ENCODE measurements at regions not wholly inside any gene's neighbourhood (a gene's known extent, or its start where the extent isn't known, plus 50 kb on each side); places are given as distances from the start of the nearest gene placed in this dataset.

DNA sequence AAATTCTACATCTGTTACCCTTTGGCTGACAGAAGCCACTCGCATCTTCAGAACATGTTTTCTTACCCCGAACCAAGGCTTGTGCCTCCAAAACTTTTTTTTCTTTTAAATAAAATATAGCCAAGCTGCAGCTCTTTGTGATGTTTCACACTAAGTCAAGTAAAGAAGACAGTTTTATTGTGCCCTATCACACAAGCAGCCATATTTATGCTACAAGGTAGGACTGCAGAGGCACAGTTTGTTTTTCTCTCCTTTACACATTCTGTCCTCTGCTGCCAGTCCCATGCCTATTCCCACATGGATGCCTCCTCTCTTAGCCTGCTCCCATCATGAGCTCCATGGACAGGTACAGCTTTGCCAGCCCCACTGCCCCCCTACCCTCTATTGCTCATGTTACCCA, 219.6 kb upstream of the THUMPD2 start:
- SMC1A ChIA-PET (ENCODE audit: uncharacterized antibody, unreplicated experiment), result no interaction called here
- H3K27me3 ChIP-seq (replicated peaks in 1 of 2; ENCODE audit: control insufficient read depth in 2 of 2, insufficient read depth in 2 of 2, low read length in 1 of 2), result no peaks in the 10 kb centered on the region
- H3K4me2 ChIP-seq (ENCODE audit: control insufficient read depth, insufficient read depth), result no peak overlapping the region
- no peaks in the 10 kb centered on the region for H3K4me1 ChIP-seq (ENCODE audit: control insufficient read depth, insufficient read depth, low read length)
- H3K36me3 ChIP-seq (ENCODE audit: control insufficient read depth in 2 of 2, insufficient read depth in 2 of 2, low read length in 1 of 2), result no peaks in the 10 kb centered on the region
- intact Hi-C loops (cut with micrococcal nuclease; ENCODE audit: unreplicated experiment), result no loop called here
- in situ Hi-C loops (cut with MboI), result no loop called here
- no peak overlapping the region for H3K27ac ChIP-seq (ENCODE audit: control insufficient read depth, insufficient read depth)
- no peaks in the 10 kb centered on the region for H4K20me1 ChIP-seq (ENCODE audit: control insufficient read depth, insufficient read depth)
- POLR2A ChIA-PET, result no interaction called here
- DNase-seq (ENCODE audit: low read depth, low spot score) (no peak), ATAC-seq (no peak), FAIRE-seq (no peak)
- no peaks in the 10 kb centered on the region for H3K9me3 ChIP-seq (replicated peaks; ENCODE audit: control insufficient read depth, insufficient read depth, low read length)
- H3K4me3 ChIP-seq, result no peak overlapping the region
- CTCF ChIA-PET, result no interaction called here
- H3K79me2 ChIP-seq (ENCODE audit: control insufficient read depth, insufficient read depth, low read length), result no peaks in the 10 kb centered on the region
- no peak overlapping the region for H3K9ac ChIP-seq (ENCODE audit: control insufficient read depth, insufficient read depth, low read length)
- RAD21 ChIA-PET (ENCODE audit: unreplicated experiment), result no interaction called here
- TF ChIP-seq ZNF217 (IDR thresholded peaks at IDR 0.05) (no peak), MTA2 (IDR thresholded peaks at IDR 0.05; ENCODE audit: low read depth) (no peak), RELA (IDR thresholded peaks at IDR 0.05; ENCODE audit: borderline replicate concordance, partially characterized antibody) (no peak), MYC (IDR thresholded peaks at IDR 0.05; ENCODE audit: insufficient read depth, insufficient read length, insufficient replicate concordance, low read length, severe bottlenecking) (no peak), ZNF274 (IDR thresholded peaks at IDR 0.05; ENCODE audit: insufficient read depth, insufficient read length) (no peak), FOS (IDR thresholded peaks at IDR 0.05; ENCODE audit: borderline replicate concordance, extremely low read depth, insufficient read length) (no peak), RAD21 (IDR thresholded peaks at IDR 0.05; ENCODE audit: insufficient read depth, low read depth, low read length) (no peak), ZNF622 (IDR thresholded peaks at IDR 0.05) (no peak), HDGF (IDR thresholded peaks at IDR 0.05) (no peak), MEF2A (IDR thresholded peaks at IDR 0.05; ENCODE audit: insufficient read depth, low read depth, low read length) (no peak), ATF7 (IDR thresholded peaks at IDR 0.05; ENCODE audit: low read depth) (no peak), DPF2 (IDR thresholded peaks at IDR 0.05) (no peak)
- TF ChIP-seq, protein P1, sequence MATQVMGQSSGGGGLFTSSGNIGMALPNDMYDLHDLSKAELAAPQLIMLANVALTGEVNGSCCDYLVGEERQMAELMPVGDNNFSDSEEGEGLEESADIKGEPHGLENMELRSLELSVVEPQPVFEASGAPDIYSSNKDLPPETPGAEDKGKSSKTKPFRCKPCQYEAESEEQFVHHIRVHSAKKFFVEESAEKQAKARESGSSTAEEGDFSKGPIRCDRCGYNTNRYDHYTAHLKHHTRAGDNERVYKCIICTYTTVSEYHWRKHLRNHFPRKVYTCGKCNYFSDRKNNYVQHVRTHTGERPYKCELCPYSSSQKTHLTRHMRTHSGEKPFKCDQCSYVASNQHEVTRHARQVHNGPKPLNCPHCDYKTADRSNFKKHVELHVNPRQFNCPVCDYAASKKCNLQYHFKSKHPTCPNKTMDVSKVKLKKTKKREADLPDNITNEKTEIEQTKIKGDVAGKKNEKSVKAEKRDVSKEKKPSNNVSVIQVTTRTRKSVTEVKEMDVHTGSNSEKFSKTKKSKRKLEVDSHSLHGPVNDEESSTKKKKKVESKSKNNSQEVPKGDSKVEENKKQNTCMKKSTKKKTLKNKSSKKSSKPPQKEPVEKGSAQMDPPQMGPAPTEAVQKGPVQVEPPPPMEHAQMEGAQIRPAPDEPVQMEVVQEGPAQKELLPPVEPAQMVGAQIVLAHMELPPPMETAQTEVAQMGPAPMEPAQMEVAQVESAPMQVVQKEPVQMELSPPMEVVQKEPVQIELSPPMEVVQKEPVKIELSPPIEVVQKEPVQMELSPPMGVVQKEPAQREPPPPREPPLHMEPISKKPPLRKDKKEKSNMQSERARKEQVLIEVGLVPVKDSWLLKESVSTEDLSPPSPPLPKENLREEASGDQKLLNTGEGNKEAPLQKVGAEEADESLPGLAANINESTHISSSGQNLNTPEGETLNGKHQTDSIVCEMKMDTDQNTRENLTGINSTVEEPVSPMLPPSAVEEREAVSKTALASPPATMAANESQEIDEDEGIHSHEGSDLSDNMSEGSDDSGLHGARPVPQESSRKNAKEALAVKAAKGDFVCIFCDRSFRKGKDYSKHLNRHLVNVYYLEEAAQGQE (IDR thresholded peaks at IDR 0.05; ENCODE audit: low read depth, low read length), result no peak
- TF ChIP-seq, protein P2, sequence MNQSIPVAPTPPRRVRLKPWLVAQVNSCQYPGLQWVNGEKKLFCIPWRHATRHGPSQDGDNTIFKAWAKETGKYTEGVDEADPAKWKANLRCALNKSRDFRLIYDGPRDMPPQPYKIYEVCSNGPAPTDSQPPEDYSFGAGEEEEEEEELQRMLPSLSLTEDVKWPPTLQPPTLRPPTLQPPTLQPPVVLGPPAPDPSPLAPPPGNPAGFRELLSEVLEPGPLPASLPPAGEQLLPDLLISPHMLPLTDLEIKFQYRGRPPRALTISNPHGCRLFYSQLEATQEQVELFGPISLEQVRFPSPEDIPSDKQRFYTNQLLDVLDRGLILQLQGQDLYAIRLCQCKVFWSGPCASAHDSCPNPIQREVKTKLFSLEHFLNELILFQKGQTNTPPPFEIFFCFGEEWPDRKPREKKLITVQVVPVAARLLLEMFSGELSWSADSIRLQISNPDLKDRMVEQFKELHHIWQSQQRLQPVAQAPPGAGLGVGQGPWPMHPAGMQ (IDR thresholded peaks at IDR 0.05; ENCODE audit: borderline replicate concordance), result no peak
- TF ChIP-seq, protein P3, sequence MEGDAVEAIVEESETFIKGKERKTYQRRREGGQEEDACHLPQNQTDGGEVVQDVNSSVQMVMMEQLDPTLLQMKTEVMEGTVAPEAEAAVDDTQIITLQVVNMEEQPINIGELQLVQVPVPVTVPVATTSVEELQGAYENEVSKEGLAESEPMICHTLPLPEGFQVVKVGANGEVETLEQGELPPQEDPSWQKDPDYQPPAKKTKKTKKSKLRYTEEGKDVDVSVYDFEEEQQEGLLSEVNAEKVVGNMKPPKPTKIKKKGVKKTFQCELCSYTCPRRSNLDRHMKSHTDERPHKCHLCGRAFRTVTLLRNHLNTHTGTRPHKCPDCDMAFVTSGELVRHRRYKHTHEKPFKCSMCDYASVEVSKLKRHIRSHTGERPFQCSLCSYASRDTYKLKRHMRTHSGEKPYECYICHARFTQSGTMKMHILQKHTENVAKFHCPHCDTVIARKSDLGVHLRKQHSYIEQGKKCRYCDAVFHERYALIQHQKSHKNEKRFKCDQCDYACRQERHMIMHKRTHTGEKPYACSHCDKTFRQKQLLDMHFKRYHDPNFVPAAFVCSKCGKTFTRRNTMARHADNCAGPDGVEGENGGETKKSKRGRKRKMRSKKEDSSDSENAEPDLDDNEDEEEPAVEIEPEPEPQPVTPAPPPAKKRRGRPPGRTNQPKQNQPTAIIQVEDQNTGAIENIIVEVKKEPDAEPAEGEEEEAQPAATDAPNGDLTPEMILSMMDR (IDR thresholded peaks at IDR 0.05 in 2 of 3, conservative IDR thresholded peaks at IDR 0.05 in 1 of 3; ENCODE audit: control insufficient read depth in 2 of 3, extremely low read depth in 1 of 3, insufficient read depth in 1 of 3, low read depth in 3 of 3, low read length in 3 of 3), result no peak
- WGBS (ENCODE audit: insufficient coverage, insufficient replicate concordance, low lambda C conversion rate, missing lambda C conversion rate), result 34% methylated on average over 2 of the region's 2 CpGs
- no TSS peak for BruUV-seq (replicated peaks)
- H2AFZ ChIP-seq (ENCODE audit: control insufficient read depth, low read depth, low read length), result no peak overlapping the region

Measured in GM12878 (cell line).